Endodermal cell (in vitro differentiated cells): ENCODE measurements at regions not wholly inside any gene's neighbourhood (a gene's known extent, or its start where the extent isn't known, plus 50 kb on each side); places are given as distances from the start of the nearest gene placed in this dataset.

ENCODE experiments used
- DNase-seq: peaks from one replicate; pipeline ENCODE4 v3.0.0-alpha.2; 2017
- H3K27ac ChIP-seq: 2 replicates; pipeline ENCODE4 v1.5.1; 2013; ENCODE audit warnings: mild to moderate bottlenecking, low read depth, low read length, moderate library complexity
- H3K27me3 ChIP-seq: 2 replicates; pipeline ENCODE4 v1.6.1; 2013; ENCODE audit warnings: mild to moderate bottlenecking, low read length, moderate library complexity; ENCODE audit not compliant: insufficient read depth, control insufficient read depth, poor library complexity, severe bottlenecking
- H3K36me3 ChIP-seq: 2 replicates; pipeline ENCODE4 v1.7.0; 2013; ENCODE audit warnings: mild to moderate bottlenecking, low read length, moderate library complexity; ENCODE audit not compliant: control insufficient read depth, insufficient read depth
- H3K4me1 ChIP-seq: one replicate; pipeline ENCODE4 v1.7.0; 2013; ENCODE audit warnings: low read length; ENCODE audit not compliant: control insufficient read depth, insufficient read depth
- H3K4me3 ChIP-seq: 2 replicates; pipeline ENCODE4 v1.5.1; 2013; ENCODE audit warnings: mild to moderate bottlenecking, low read length, moderate library complexity
- H3K9ac ChIP-seq: 2 replicates; pipeline ENCODE4 v1.6.1; 2013; ENCODE audit warnings: mild to moderate bottlenecking, low read length, moderate library complexity; ENCODE audit not compliant: poor library complexity, severe bottlenecking; ENCODE audit errors: extremely low read depth
- H3K9me3 ChIP-seq: 2 replicates; pipeline ENCODE4 v1.6.1; 2013; ENCODE audit warnings: mild to moderate bottlenecking, low read length, moderate library complexity; ENCODE audit not compliant: control insufficient read depth
- H3K27ac Mint-ChIP-seq: 2 replicates; pipeline ENCODE4 v1.8.0; 2020; ENCODE audit warnings: mixed read lengths
- H3K27me3 Mint-ChIP-seq: 2 replicates; pipeline ENCODE4 v1.8.0; 2021; ENCODE audit warnings: mild to moderate bottlenecking, mixed read lengths; ENCODE audit not compliant: insufficient read depth
- H3K36me3 Mint-ChIP-seq: 2 replicates; pipeline ENCODE4 v1.8.0; 2020; ENCODE audit warnings: low read depth, mixed read lengths
- H3K4me1 Mint-ChIP-seq: 2 replicates; pipeline ENCODE4 v1.8.0; 2020; ENCODE audit warnings: mixed read lengths
- H3K4me3 Mint-ChIP-seq: 2 replicates; pipeline ENCODE4 v1.8.0; 2020; ENCODE audit warnings: mild to moderate bottlenecking, moderate library complexity, mixed read lengths
- H3K9me3 Mint-ChIP-seq: 2 replicates; pipeline ENCODE4 v1.8.0; 2020; ENCODE audit warnings: mild to moderate bottlenecking, mixed read lengths
- WGBS, 2 experiments: methylation state at CpG; one replicate each; pipeline versions ENCODE4 v1.1.5 to v1.1.7; 2013; ENCODE audit warnings: missing lambda C conversion rate in 2 of 2, mixed read lengths in 1 of 2; ENCODE audit not compliant: insufficient coverage in 1 of 2, insufficient read length in 1 of 2; 5-methylcytosine and 5-hydroxymethylcytosine counted together
- TF ChIP-seq, protein P1 (sequence below): fragments of 200-600 bp; sonication (generic); conservative IDR thresholded peaks from 2 replicates; pipeline ENCODE4 v1.5.0; 2021; ENCODE audit warnings: antibody characterized with exemption, mild to moderate bottlenecking

DNA sequence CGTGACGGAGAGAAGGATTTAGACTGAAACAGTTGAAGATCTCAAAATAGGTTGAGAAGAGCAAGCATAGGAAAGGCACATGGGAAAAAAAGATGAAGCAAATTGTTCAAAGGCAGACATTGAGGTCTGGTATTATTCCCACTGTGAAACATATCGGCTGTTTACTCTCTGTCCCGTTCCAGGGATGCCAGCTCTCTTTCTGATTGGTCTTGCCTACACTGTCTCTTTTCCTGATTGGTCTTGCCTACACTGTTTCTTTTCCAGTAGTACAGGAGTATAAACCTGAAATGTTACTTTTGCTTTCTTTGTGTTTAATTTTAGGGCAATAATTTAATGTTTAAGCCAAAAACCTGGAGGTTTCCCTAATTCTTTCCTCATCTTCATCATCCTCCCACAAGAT is 226.5 kb upstream of the MCHR2 start:
- Histone ChIP-seq H3K9ac (no peak overlapping the region), H3K27ac (no peak overlapping the region), H3K9me3 (no peaks in the 10 kb centered on the region), H3K36me3 (no peaks in the 10 kb centered on the region), H3K27me3 (no peaks in the 10 kb centered on the region), H3K4me1 (no peaks in the 10 kb centered on the region), H3K4me3 (no peak overlapping the region)
- no peak overlapping the region for H3K4me3 Mint-ChIP-seq
- H3K9me3 Mint-ChIP-seq, result no peaks in the 10 kb centered on the region
- H3K4me1 Mint-ChIP-seq, result no peaks in the 10 kb centered on the region
- TF ChIP-seq, protein P1, sequence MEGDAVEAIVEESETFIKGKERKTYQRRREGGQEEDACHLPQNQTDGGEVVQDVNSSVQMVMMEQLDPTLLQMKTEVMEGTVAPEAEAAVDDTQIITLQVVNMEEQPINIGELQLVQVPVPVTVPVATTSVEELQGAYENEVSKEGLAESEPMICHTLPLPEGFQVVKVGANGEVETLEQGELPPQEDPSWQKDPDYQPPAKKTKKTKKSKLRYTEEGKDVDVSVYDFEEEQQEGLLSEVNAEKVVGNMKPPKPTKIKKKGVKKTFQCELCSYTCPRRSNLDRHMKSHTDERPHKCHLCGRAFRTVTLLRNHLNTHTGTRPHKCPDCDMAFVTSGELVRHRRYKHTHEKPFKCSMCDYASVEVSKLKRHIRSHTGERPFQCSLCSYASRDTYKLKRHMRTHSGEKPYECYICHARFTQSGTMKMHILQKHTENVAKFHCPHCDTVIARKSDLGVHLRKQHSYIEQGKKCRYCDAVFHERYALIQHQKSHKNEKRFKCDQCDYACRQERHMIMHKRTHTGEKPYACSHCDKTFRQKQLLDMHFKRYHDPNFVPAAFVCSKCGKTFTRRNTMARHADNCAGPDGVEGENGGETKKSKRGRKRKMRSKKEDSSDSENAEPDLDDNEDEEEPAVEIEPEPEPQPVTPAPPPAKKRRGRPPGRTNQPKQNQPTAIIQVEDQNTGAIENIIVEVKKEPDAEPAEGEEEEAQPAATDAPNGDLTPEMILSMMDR, result no peak
- H3K27ac Mint-ChIP-seq, result no peak overlapping the region
- no peak for DNase-seq
- no peaks in the 10 kb centered on the region for H3K36me3 Mint-ChIP-seq
- no peaks in the 10 kb centered on the region for H3K27me3 Mint-ChIP-seq
- WGBS, 2 experiments, result 92 to 98% methylated on average over 4 of the region's 4 CpGs

GRCh38 chr6:100217225-100218012 is 223.4 kb upstream of the MCHR2 start:
- Histone ChIP-seq H3K27ac (no peak overlapping the region), H3K9me3 (no peaks in the 10 kb centered on the region), H3K4me3 (no peak overlapping the region), H3K36me3 (no peaks in the 10 kb centered on the region), H3K4me1 (no peaks in the 10 kb centered on the region), H3K27me3 (no peaks in the 10 kb centered on the region), H3K9ac (no peak overlapping the region)
- TF ChIP-seq, protein P1, result no peak
- Mint-ChIP-seq H3K36me3 (no peaks in the 10 kb centered on the region), H3K27ac (no peak overlapping the region), H3K27me3 (no peaks in the 10 kb centered on the region), H3K4me3 (no peak overlapping the region), H3K9me3 (no peaks in the 10 kb centered on the region), H3K4me1 (peaks cover 10% of the 10 kb centered on the region)
- 86% methylated on average over 2 of the region's 2 CpGs; no CpG with 5 or more reads in 1 of the 2 experiments for WGBS, 2 experiments
- DNase-seq, result no peak

DNA sequence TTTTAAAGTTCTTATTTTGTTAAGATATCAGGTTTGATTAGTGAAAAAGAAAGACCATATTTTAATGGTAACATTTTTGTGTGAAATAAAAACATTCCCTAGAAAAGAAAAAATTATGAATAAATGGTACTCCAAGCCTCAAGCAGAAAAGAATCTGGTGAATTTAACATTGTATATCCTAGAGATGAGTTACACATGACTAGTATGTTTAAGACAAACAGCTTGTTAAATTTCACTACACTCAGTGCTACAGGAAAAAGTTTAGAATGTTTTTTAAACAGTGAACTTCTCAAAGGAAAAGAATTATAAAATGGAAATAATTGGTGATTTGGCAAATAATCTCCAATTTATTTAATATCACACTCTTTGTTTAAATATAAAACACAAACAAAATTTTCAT is 222.7 kb upstream of the MCHR2 start:
- Histone ChIP-seq H3K27me3 (no peaks in the 10 kb centered on the region), H3K36me3 (no peaks in the 10 kb centered on the region), H3K9ac (no peak overlapping the region), H3K27ac (no peak overlapping the region), H3K4me1 (no peaks in the 10 kb centered on the region), H3K9me3 (no peaks in the 10 kb centered on the region), H3K4me3 (no peak overlapping the region)
- no peaks in the 10 kb centered on the region for H3K27me3 Mint-ChIP-seq
- no peak for DNase-seq
- H3K4me1 Mint-ChIP-seq, result peaks cover 10% of the 10 kb centered on the region
- H3K36me3 Mint-ChIP-seq, result no peaks in the 10 kb centered on the region
- no peak overlapping the region for H3K4me3 Mint-ChIP-seq
- TF ChIP-seq, protein P1, result no peak
- H3K27ac Mint-ChIP-seq, result no peak overlapping the region
- H3K9me3 Mint-ChIP-seq, result no peaks in the 10 kb centered on the region
